ENCODE measurements at regions not wholly inside any gene's neighbourhood (a gene's known extent, or its start where the extent isn't known, plus 50 kb on each side); places are given as distances from the start of the nearest gene placed in this dataset.
A peak's percentile ranks its signal among the peaks of the same experiment; 100 is the strongest.

- no peak overlapping the region for H3K4me3 ChIP-seq
- H3K36me3 ChIP-seq = no peaks in the 10 kb centered on the region
- DNase-seq (no peak), ATAC-seq (peak in 7 of 8 donors; percentile 25 to 61 (median 42))
- intact Hi-C loops (cut with DNase I) = loop anchor here in 2 of 10 donors (5.0 to 10.0 kb wide), 2 partner anchors 96 to 98 kb away; no protein-coding TSS in a partner anchor
- H3K9me3 ChIP-seq = no peaks in the 10 kb centered on the region
- 73 to 74% methylated on average over 9 of the region's 9 CpGs for WGBS, 2 donors
- peaks cover 0 to 34% (median 9%) of the 10 kb centered on the region in 9 donors for H3K4me1 ChIP-seq
- peak overlapping the region in 5 of 10 donors; percentile 20 to 86 (median 71) for H3K27ac ChIP-seq
- H3K27me3 ChIP-seq = no peaks in the 10 kb centered on the region
- TF ChIP-seq CTCF (IDR thresholded peaks at IDR 0.05) = peak in 2 of 9 donors; percentile 11 to 17
These were observed 342.3 kb upstream of the NRP1 start for GRCh38 chr10:33676606-33677339.

GRCh38 chr10:33674986-33675599 is 340.6 kb upstream of the NRP1 start:
- Histone ChIP-seq H3K4me3 (peak overlapping the region in 5 of 10 donors; percentile 19 to 33 (median 29)), H3K27me3 (no peaks in the 10 kb centered on the region), H3K36me3 (no peaks in the 10 kb centered on the region), H3K9me3 (no peaks in the 10 kb centered on the region), H3K27ac (peak overlapping the region in 9 of 10 donors; percentile 50 to 86 (median 63)), H3K4me1 (peaks cover 0 to 34% (median 9%) of the 10 kb centered on the region in 9 donors)
- 33 to 53% methylated on average over 10 of the region's 10 CpGs for WGBS, 2 donors
- no peak for TF ChIP-seq CTCF (IDR thresholded peaks at IDR 0.05)
- ATAC-seq (peak in 7 of 8 donors; percentile 37 to 91 (median 79)), DNase-seq (peak in 1 of 2 donors; percentile 37)
- intact Hi-C loops (cut with DNase I) = loop anchor here in 2 of 10 donors (5.0 to 10.0 kb wide), 2 partner anchors 97 to 100 kb away; no protein-coding TSS in a partner anchor

GRCh38 chr10:33674491-33674890 is 340.0 kb upstream of the NRP1 start:
- TF ChIP-seq CTCF (IDR thresholded peaks at IDR 0.05) = no peak
- peak overlapping the region in 1 of 10 donors; percentile 33 for H3K4me3 ChIP-seq
- H3K27ac ChIP-seq = peak overlapping the region in 5 of 10 donors; percentile 57 to 86 (median 77)
- no peaks in the 10 kb centered on the region for H3K9me3 ChIP-seq
- peaks cover 0 to 34% (median 9%) of the 10 kb centered on the region in 9 donors for H3K4me1 ChIP-seq
- H3K27me3 ChIP-seq = no peaks in the 10 kb centered on the region
- WGBS, 2 donors = 81 to 89% methylated on average over 2 of the region's 2 CpGs
- intact Hi-C loops (cut with DNase I) = loop anchor here in 1 of 10 donors (10.0 kb wide), 1 partner anchor 100 kb away; no protein-coding TSS in a partner anchor
- no peaks in the 10 kb centered on the region for H3K36me3 ChIP-seq
- ATAC-seq (no peak), DNase-seq (no peak)

GRCh38 chr10:33673839-33674415 is 339.5 kb upstream of the NRP1 start:
- 90 to 91% methylated on average over 3 of the region's 3 CpGs for WGBS, 2 donors
- DNase-seq (no peak), ATAC-seq (no peak)
- Histone ChIP-seq H3K4me3 (no peak overlapping the region), H3K27ac (no peak overlapping the region), H3K4me1 (peaks cover 0 to 34% (median 9%) of the 10 kb centered on the region in 9 donors), H3K9me3 (no peaks in the 10 kb centered on the region), H3K27me3 (no peaks in the 10 kb centered on the region), H3K36me3 (no peaks in the 10 kb centered on the region)
- intact Hi-C loops (cut with DNase I) = loop anchor here in 1 of 10 donors (10.0 kb wide), 1 partner anchor 101 kb away; no protein-coding TSS in a partner anchor
- TF ChIP-seq CTCF (IDR thresholded peaks at IDR 0.05) = no peak
